H1 (cell line): ENCODE measurements at regions not wholly inside any gene's neighbourhood (a gene's known extent, or its start where the extent isn't known, plus 50 kb on each side); places are given as distances from the start of the nearest gene placed in this dataset.

Experiments used
- ATF3 ChIP-seq: IDR thresholded peaks from 2 replicates; pipeline ENCODE4 v1.6.1; 2011; ENCODE audit warnings: low read depth, mild to moderate bottlenecking, low read length; ENCODE audit not compliant: insufficient read depth
- CBX5 ChIP-seq: fragments of 300-800, 300-1000 bp; sonication (generic); IDR thresholded peaks from 2 replicates; pipeline ENCODE4 v1.7.1; 2016; ENCODE audit warnings: antibody characterized with exemption, low read length, low read depth
- EZH2 ChIP-seq: fragments of 200-600 bp; sonication (generic); IDR thresholded peaks from 2 replicates; pipeline ENCODE4 v1.7.1; 2012; ENCODE audit warnings: low read depth, mild to moderate bottlenecking, moderate library complexity, low read length, inconsistent platforms; ENCODE audit not compliant: severe bottlenecking
- GTF2F1 ChIP-seq: IDR thresholded peaks from 2 replicates; pipeline ENCODE4 v1.6.1; 2012; ENCODE audit warnings: low read depth, low read length, improper control_type of control experiment, borderline replicate concordance
- KDM1A ChIP-seq: fragments of 200-600, 300-600 bp; sonication (generic); IDR thresholded peaks from 2 replicates; pipeline ENCODE4 v1.7.1; 2016; ENCODE audit warnings: mild to moderate bottlenecking, low read length, borderline replicate concordance
- PHF8 ChIP-seq: fragments of 200-600 bp; sonication (generic); conservative IDR thresholded peaks from 2 replicates; pipeline ENCODE4 v1.7.1; 2012; ENCODE audit warnings: low read depth, mild to moderate bottlenecking, inconsistent platforms, low read length, moderate library complexity
- POLR2A ChIP-seq, 2 experiments: IDR thresholded peaks; 1 replicate in 1 of 2; 2 replicates in 1 of 2; pipeline ENCODE4 v1.6.1; 2011; ENCODE audit warnings: low read depth in 2 of 2, low read length in 2 of 2, mild to moderate bottlenecking in 2 of 2; ENCODE audit errors: control extremely low read depth in 1 of 2
- POLR2AphosphoS5 ChIP-seq: IDR thresholded peaks from 2 replicates; pipeline ENCODE4 v1.6.1; 2011; ENCODE audit warnings: low read depth, low read length
- RBBP5 ChIP-seq: IDR thresholded peaks from 2 replicates; pipeline ENCODE4 v1.7.1; 2012; ENCODE audit warnings: low read depth, mild to moderate bottlenecking, inconsistent platforms, low read length, moderate library complexity, borderline replicate concordance
- SIN3A ChIP-seq, 2 experiments: IDR thresholded peaks in 1 of 2; conservative IDR thresholded peaks in 1 of 2; 2 replicates each; pipeline ENCODE4 v1.6.1; 2011 to 2012; ENCODE audit warnings: low read length in 2 of 2, improper control_type of control experiment in 1 of 2, low read depth in 1 of 2, mild to moderate bottlenecking in 1 of 2
- YY1 ChIP-seq: IDR thresholded peaks from 2 replicates; pipeline ENCODE4 v1.6.1; 2011; ENCODE audit warnings: low read depth, mild to moderate bottlenecking, low read length
- ZNF274 ChIP-seq: IDR thresholded peaks from 2 replicates; pipeline ENCODE4 v1.7.0; 2012; ENCODE audit warnings: low read length, borderline replicate concordance; ENCODE audit errors: extremely low read depth
- TF ChIP-seq, protein P1 (sequence below), 3 experiments: IDR thresholded peaks; 1 replicate in 2 of 3; 2 replicates in 1 of 3; pipeline versions ENCODE4 v1.5.1 to v1.6.1; 2011; ENCODE audit warnings: low read length in 3 of 3, mild to moderate bottlenecking in 3 of 3, inconsistent platforms in 2 of 3, low read depth in 1 of 3, moderate library complexity in 1 of 3; ENCODE audit not compliant: insufficient read depth in 1 of 3; ENCODE audit errors: control extremely low read depth in 1 of 3
- TF ChIP-seq, protein P2 (sequence below): IDR thresholded peaks from 2 replicates; pipeline ENCODE4 v1.6.1; 2012; ENCODE audit warnings: low read length, inconsistent platforms

GRCh38 chr1:157400766-157401165 lies 151.5 kb downstream of the FCRL5 start:
- TF ChIP-seq, protein P1, sequence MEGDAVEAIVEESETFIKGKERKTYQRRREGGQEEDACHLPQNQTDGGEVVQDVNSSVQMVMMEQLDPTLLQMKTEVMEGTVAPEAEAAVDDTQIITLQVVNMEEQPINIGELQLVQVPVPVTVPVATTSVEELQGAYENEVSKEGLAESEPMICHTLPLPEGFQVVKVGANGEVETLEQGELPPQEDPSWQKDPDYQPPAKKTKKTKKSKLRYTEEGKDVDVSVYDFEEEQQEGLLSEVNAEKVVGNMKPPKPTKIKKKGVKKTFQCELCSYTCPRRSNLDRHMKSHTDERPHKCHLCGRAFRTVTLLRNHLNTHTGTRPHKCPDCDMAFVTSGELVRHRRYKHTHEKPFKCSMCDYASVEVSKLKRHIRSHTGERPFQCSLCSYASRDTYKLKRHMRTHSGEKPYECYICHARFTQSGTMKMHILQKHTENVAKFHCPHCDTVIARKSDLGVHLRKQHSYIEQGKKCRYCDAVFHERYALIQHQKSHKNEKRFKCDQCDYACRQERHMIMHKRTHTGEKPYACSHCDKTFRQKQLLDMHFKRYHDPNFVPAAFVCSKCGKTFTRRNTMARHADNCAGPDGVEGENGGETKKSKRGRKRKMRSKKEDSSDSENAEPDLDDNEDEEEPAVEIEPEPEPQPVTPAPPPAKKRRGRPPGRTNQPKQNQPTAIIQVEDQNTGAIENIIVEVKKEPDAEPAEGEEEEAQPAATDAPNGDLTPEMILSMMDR (IDR thresholded peaks at IDR 0.05; ENCODE audit: control extremely low read depth in 1 of 3, insufficient read depth in 1 of 3, low read depth in 1 of 3, low read length in 3 of 3) = no peak
- TF ChIP-seq ZNF274 = no peak
- TF ChIP-seq ATF3 = no peak
- no peak for TF ChIP-seq YY1
- TF ChIP-seq RBBP5 = no peak
- no peak for TF ChIP-seq POLR2AphosphoS5
- TF ChIP-seq, protein P2, sequence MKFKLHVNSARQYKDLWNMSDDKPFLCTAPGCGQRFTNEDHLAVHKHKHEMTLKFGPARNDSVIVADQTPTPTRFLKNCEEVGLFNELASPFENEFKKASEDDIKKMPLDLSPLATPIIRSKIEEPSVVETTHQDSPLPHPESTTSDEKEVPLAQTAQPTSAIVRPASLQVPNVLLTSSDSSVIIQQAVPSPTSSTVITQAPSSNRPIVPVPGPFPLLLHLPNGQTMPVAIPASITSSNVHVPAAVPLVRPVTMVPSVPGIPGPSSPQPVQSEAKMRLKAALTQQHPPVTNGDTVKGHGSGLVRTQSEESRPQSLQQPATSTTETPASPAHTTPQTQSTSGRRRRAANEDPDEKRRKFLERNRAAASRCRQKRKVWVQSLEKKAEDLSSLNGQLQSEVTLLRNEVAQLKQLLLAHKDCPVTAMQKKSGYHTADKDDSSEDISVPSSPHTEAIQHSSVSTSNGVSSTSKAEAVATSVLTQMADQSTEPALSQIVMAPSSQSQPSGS = no peak
- no peak for TF ChIP-seq PHF8
- no peak for TF ChIP-seq POLR2A (IDR thresholded peaks at IDR 0.05; ENCODE audit: control extremely low read depth in 1 of 2, low read depth in 2 of 2, low read length in 2 of 2)
- TF ChIP-seq GTF2F1 = no peak
- no peak for TF ChIP-seq EZH2
- no peak for TF ChIP-seq KDM1A
- TF ChIP-seq CBX5 = no peak
- TF ChIP-seq SIN3A (conservative IDR thresholded peaks at IDR 0.05 in 1 of 2, IDR thresholded peaks at IDR 0.05 in 1 of 2; ENCODE audit: low read depth in 1 of 2, low read length in 2 of 2) = no peak
